GM21619 (cell line): ENCODE measurements at regions not wholly inside any gene's neighbourhood (a gene's known extent, or its start where the extent isn't known, plus 50 kb on each side); places are given as distances from the start of the nearest gene placed in this dataset.
A peak's percentile ranks its signal among the peaks of the same experiment; 100 is the strongest.

Source experiments
- ATAC-seq: cut with Tn5 transposase; IDR thresholded peaks from one replicate; pipeline ENCODE4 v1.9.1; 2021; ENCODE audit not compliant: unreplicated experiment

DNA sequence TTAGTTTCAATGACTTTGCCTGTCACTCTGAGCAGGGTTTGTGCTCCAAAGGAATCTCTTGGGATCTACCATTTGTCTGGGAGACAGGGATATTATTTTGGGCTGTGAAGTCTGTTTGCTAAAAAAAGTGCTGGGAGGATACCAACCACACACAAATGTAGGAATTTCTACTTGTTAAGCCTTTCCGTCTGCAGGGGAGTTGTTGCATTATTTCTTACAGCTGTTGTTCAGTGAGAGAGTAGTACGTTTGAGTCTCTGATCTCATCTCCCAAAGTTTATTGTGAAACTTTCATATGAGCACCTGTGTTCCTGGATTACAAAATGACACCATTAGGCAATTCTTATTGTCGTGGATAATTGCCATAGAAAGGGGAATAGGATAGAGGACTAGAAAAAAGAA, 78.3 kb upstream of the SEMA6A start:
- ATAC-seq: no peak

DNA sequence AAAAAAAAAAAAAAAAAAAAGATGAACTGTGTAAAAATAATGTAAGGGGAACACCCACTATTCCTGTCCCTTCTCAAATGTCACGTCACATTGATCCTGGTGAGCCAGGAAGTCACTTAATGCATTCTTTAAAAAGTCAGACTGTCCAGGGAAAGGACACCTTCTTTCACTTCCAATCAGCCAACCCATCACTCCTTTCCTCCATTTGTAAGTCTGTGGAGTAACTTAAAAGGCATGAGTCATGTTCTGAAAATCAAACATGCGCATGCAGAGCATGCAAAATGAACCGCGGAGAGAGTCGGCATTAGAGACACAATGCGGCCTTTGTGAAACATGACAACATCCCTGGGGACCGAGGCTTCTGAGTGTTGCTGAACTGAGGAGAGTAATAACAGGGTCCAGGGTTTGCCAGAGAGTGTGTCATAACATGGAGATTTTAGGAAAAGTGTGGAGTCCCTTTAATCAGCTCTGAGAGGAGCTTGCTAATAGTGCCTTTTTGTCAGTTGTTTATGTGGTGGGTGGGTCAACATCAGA, 77.6 kb upstream of the SEMA6A start:
- ATAC-seq: peak; percentile 92

DNA sequence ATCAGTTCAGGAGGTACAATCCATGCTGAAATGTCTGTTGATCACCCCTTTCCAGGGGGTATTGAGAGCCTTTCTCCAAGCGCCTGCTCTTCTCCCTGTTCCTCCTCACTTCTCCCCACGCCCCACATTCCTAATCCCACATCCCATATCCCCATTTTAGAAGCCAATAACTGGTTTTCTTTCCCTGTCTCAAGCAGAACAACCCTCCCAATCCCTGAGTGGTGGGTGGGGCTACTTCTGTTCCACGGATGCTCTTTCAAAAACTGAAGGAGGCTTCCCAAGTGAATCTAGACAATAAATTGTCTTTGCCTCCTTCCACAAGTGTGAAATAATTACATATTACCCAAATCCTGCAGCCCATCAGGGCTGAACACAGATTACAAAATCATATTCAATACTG, 77.0 kb upstream of the SEMA6A start:
- no peak for ATAC-seq

DNA sequence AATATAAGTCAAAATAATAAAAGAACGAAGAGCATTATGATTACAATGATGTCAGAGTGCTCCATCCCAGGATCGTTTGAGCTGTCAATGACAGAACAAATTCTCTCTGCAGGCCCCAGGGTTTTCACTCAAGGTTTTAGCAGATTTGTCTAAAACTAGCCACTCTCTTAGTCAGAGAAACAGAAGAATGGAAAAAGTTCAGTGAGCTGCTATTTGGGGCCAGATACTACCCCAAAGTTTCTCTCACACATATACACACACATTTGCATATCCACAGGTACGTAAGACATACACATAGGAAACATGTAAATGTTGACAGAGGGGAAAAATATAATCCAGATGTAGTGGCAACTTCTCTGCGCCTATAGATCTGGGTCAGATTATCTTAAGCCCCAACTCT, 76.3 kb upstream of the SEMA6A start:
- ATAC-seq: no peak

DNA sequence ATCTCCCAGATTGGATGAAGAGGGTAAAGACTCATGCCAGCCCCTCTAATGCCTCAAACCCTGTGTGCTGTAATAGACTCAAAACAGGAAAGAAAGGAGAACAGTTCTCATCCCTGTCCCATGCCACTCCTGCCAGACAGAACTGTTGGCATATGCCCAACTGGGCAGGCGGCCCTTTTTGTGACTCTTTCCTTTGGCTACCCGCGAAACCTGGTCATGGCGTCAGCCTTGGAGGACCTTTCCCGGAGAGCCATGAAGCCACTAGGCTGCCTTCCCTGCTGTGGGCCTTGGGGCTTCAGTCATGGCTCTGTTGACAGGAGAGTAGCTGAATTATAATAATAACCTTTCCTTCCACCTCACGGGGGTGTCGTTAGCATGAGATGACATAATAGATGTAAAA, 75.9 kb upstream of the SEMA6A start:
- ATAC-seq: no peak

DNA sequence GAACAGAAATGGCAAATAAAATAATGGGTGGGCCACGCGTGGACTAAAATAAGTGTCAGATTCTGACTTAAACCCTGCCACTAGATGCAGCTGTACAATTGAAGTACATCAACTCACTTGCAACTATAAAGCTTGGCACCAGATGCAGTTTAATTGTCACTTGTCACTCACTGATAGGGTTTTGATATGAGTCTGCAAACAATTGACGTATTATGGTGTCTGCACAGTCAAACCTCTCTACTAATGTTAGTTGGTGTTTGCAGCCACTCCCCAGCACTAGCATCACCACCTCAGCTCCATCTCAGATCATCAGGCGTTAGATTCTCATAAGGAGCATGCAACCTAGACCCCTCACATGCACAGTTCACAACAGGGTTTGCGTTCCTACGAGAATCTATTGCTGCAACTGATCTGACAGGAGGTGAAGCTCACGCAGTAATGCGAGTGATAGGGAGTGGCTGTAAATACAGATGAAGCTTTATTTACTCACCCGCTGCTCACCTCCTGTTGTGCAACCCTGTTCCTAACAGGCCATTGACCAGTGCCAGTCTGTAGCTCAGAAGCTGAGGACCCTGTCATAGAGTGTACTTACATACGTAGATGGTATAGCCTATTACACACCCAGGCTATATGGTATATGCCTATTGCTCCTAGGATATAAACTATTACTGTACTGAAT, 72.1 kb upstream of the SEMA6A start:
- no peak for ATAC-seq

DNA sequence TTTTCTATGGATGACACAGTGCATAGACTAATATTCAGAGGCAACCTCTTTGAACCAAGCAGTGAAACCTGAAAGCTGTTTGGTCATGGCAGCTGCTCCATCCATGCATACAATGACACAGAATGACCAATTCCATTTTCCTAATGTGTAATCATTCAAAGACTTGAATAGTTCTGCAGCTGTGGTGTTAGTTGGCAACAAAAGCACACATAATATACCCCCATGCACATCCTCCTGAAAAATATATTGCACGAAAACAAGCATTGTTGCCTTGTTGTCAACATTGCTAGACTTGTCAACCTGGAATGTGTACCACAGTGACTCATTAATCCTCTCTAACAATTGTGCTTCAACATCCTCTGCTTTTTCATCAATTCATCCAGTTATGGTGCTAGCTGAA, 71.0 kb upstream of the SEMA6A start:
- ATAC-seq: peak; percentile 77

DNA sequence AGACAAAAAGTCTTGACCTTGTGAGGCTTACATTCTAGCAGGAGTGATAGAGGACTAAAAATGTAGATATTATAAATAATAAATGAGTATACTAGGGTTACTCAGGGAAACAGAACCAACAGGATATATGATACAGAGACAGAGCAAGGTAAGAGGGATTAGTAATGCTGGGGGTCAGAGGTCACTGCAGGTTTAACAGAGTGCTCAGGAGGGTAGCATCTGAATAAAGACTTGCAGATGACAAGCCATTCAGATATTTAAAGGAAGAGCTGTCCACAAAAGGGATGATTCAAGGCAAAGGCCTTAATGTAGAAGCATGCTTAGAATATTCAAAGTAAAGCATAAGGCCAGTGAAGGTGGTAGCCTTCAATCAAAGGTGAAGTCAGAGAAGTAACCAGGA, 65.6 kb upstream of the SEMA6A start:
- ATAC-seq: no peak

DNA sequence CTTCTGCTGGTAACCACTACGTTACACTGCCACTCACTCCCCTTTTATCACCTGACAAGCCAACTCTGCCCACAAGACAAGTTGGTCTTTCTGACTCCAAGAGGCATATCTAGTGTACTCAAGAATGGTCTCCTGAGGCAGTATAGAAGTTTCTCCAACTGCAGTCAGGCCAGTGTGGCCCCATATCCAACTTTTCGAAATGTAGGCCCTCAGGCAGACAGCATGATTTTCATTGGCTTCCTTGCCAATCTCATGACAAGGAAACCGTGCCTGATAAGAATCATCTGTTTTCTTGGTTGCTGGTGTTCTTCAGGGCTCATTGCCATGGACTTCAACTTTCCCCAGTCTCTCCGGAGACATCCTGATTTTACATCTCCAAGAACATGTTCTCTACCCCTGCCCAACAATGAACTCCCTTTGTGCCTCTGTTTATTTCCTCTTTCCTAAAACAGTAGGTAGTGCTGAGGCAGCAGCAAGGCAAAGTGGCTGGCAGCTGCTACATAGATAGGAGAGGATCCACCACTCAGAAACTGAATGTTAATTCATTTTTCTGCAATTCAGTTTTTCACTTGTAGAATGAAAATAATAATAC, 62.6 kb upstream of the SEMA6A start:
- no peak for ATAC-seq

DNA sequence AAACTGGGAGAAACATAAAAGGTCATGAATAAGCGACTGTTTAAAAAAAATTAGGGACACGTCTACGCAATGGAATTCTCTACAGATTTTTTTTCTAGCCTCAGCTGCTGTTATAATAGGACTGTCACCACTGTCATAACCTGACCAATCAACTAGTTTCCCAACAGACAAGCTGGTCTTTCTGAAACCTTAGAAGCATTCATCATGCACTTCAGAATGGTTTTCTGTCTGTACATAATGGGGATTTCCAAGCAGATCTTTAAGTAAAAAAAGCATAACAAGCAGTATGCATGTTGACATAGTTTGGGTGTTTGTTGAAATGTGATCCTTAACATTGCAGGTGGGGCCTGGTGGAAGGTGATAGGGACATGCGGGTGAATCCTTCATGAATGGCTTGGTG, 58.3 kb upstream of the SEMA6A start:
- ATAC-seq: no peak

DNA sequence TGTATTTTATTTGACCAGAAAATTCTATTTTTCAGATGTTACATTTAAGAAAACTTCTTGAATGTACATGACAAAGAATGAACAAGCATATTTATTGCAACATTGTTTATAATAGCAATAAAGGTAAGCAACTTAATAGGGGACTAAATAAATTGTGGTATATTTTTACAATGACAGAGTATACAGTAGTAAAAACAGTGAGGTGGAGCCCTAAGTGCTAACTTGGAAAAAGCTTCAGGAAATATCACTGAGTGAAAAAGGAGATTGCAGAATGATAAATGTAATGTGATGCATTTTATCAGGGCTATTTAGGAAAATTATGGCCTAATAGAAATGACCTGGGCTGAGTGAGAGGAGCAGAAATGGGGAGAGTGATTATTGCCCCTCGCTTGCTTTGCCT, 56.5 kb upstream of the SEMA6A start:
- ATAC-seq: no peak

DNA sequence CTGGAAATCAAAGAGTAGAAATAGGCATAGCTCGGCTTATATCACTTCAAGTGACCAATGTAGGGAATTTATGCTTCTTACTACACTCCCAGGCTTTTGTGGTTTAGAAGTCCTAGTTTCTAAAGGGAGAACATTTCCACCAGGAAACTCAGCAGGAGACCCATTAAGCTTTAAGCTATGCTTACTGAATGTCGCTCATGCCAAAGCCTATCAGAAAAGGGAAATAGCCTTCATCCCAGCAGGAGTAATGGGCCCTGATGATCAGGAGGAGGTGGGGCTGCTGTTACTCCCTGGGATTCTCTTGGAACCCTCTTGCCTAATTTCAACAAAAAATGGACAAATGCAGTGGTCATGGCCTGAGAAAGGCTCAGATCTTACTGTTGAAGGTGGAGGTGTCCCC, 54.5 kb upstream of the SEMA6A start:
- no peak for ATAC-seq

DNA sequence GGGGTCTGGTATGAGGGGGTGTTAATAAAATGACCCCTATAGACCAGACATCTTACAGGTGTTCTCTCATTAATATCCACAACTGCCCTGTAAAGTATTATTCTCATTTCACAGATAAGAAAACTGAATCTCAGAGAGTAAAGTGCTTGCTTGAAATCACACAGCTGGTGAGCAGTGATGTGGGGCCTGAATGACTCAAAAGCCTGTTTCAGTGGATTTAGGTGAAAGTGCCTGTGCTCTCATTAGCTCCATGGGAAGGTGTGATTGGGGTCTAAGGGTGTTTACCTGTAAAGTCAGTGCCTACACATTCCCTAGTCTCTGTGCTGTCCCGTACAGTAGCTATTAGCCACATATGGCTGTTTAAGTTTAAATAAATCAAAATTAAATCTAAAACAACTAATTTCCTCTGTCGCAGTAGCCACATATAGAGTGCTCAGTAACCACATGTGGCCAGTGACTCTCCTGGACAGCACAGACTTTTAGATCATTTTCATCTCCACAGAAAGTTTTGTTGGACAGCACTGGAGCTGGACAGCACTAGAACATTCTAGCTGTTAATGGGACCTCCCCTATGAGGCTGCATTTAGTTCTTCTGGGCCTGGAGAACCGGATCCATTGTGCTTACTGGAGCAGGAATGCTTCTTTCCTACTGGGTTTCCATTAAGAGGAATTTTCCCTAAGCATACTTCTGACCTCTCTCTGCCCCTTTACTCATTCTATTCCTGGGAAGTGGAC, 52.5 kb upstream of the SEMA6A start:
- peak; percentile 93 for ATAC-seq

DNA sequence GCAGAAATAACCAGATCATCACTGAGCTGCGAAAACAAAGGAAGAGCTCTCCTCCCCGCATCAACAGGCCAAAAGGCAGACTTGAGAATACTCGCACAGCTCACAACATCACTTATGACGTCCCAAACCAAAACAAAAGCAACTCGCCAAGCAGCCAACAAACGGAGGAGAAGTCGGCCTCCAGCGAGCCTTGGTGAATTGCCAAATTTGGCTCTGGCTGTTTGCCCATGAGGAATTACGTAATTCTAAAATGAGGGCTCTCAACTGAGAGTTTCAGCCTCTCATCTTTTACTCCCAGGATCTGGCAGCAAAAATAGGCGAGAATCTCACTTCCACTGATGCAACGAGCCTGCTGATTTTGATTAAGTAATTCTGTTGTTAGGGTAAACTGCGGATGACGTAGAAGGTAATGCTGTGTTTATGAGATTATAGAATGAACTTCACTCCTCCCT, 51.7 kb upstream of the SEMA6A start:
- no peak for ATAC-seq
